Astrocyte (in vitro differentiated cells and primary cell): ENCODE measurements at regions not wholly inside any gene's neighbourhood (a gene's known extent, or its start where the extent isn't known, plus 50 kb on each side); places are given as distances from the start of the nearest gene placed in this dataset.

Experiments used
- EZH2 ChIP-seq: IDR thresholded peaks from 2 replicates; pipeline ENCODE4 v1.6.1; 2012; ENCODE audit warnings: mild to moderate bottlenecking, low read length, inconsistent platforms; ENCODE audit not compliant: insufficient read depth
- TF ChIP-seq, protein P1 (sequence below): IDR thresholded peaks from 2 replicates; pipeline ENCODE4 v1.5.1; 2011; ENCODE audit warnings: low read depth, mild to moderate bottlenecking, inconsistent platforms, low read length, moderate library complexity; ENCODE audit not compliant: insufficient read depth

DNA sequence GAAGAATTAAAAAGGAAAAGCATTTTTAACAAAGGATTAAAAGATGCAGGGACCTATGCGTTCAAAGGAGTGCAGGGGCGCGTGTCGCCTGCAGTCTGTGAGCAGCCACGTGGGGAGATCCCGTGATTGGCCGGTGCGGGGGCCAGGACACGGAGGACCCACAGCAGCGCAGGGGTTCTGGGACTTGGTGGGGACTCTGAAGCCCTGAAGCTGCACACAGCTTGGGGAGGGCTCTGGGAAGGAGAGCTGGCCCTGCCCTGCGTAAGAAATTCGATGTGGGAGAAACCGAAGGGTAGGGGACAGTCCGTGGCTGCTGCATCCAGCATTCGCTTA lies 268.1 kb downstream of the KLF6 start:
- TF ChIP-seq, protein P1, sequence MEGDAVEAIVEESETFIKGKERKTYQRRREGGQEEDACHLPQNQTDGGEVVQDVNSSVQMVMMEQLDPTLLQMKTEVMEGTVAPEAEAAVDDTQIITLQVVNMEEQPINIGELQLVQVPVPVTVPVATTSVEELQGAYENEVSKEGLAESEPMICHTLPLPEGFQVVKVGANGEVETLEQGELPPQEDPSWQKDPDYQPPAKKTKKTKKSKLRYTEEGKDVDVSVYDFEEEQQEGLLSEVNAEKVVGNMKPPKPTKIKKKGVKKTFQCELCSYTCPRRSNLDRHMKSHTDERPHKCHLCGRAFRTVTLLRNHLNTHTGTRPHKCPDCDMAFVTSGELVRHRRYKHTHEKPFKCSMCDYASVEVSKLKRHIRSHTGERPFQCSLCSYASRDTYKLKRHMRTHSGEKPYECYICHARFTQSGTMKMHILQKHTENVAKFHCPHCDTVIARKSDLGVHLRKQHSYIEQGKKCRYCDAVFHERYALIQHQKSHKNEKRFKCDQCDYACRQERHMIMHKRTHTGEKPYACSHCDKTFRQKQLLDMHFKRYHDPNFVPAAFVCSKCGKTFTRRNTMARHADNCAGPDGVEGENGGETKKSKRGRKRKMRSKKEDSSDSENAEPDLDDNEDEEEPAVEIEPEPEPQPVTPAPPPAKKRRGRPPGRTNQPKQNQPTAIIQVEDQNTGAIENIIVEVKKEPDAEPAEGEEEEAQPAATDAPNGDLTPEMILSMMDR = no peak
- TF ChIP-seq EZH2 = no peak
